DND-41 (cell line): ENCODE measurements at regions not wholly inside any gene's neighbourhood (a gene's known extent, or its start where the extent isn't known, plus 50 kb on each side); places are given as distances from the start of the nearest gene placed in this dataset.

Experiments used
- CTCF ChIP-seq: IDR thresholded peaks from 2 replicates; pipeline ENCODE4 v1.5.1; 2012; ENCODE audit warnings: borderline replicate concordance, low read length, moderate library complexity, mild to moderate bottlenecking; ENCODE audit not compliant: poor library complexity, severe bottlenecking; ENCODE audit errors: extremely low read depth
- EZH2 ChIP-seq: IDR thresholded peaks from 3 replicates; pipeline ENCODE4 v1.6.1; 2012; ENCODE audit warnings: borderline replicate concordance, low read depth, mild to moderate bottlenecking, moderate library complexity, low read length, inconsistent platforms; ENCODE audit not compliant: severe bottlenecking

DNA sequence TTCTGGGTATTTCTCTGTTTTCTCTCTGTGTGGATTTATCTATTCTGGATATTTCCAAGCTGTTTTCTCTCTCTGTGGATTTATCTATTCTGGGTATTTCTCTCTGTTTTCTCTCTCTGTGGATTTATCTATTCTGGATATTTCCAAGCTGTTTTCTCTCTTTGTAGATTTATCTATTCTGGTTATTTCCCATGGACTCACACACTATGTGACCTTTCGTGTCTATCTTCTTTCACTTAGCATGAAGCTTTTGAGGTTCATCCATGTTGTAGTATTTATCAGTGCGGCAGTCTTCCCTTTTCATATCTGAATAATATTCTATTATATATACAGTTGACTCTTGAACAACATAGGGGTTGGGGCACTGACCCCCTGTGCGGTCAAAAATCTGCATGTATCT lies 435.0 kb upstream of the CNTNAP2 start:
- TF ChIP-seq CTCF (no peak), EZH2 (no peak)
